Stomach (tissue), 8 donors: ENCODE measurements at regions not wholly inside any gene's neighbourhood (a gene's known extent, or its start where the extent isn't known, plus 50 kb on each side); places are given as distances from the start of the nearest gene placed in this dataset.

Experiments used
- DNase-seq, 2 donors: peaks; one replicate each; pipeline versions ENCODE4 v3.0.0 to v3.0.0-alpha.2; 2013 to 2019
- H3K27ac ChIP-seq, 5 donors: fragments of 200-600 bp in 4 of 5; sonication (generic) in 4 of 5; one replicate each; pipeline ENCODE4 v1.5.1; 2013 to 2019; ENCODE audit warnings: mild to moderate bottlenecking in 1 of 5, moderate library complexity in 1 of 5
- H3K27me3 ChIP-seq, 3 donors: fragments of 200-600 bp; sonication (generic); one replicate each; pipeline ENCODE4 v1.5.1; 2017 to 2019; ENCODE audit warnings: mixed run types in 1 of 3
- H3K36me3 ChIP-seq, 4 donors: fragments of 200-600 bp; sonication (generic); 1 replicate in 3 of 4; 2 replicates in 1 of 4; pipeline ENCODE4 v1.5.1; 2016 to 2019
- H3K4me1 ChIP-seq, 4 donors: fragments of 200-600 bp; sonication (generic); one replicate each; pipeline ENCODE4 v1.5.1; 2016 to 2019
- H3K4me3 ChIP-seq, 4 donors: fragments of 200-600 bp; sonication (generic) in 3 of 4; one replicate each; pipeline ENCODE4 v1.5.1; 2016 to 2019; ENCODE audit warnings: mild to moderate bottlenecking in 1 of 4
- H3K9me3 ChIP-seq, 4 donors: fragments of 200-600 bp; sonication (generic); one replicate each; pipeline ENCODE4 v1.5.1; 2016 to 2019
- CTCF ChIP-seq, 7 experiments: fragments of 450-650 bp in 4 of 7; fragments of 200-600 bp in 3 of 7; sonication (generic) in 3 of 7; IDR thresholded peaks; one replicate each; pipeline ENCODE4 v1.5.1; 2016 to 2019; ENCODE audit warnings: antibody characterized with exemption in 7 of 7, control low read depth in 2 of 7, mild to moderate bottlenecking in 1 of 7
- EP300 ChIP-seq: sonication (generic); formaldehyde crosslinking; IDR thresholded peaks from one replicate; pipeline ENCODE4 v1.6.1; 2017; ENCODE audit warnings: antibody characterized with exemption
- POLR2A ChIP-seq, 4 donors: fragments of 450-650 bp; IDR thresholded peaks; one replicate each; pipeline ENCODE4 v1.6.1; 2016; ENCODE audit warnings: antibody characterized with exemption in 4 of 4, control low read depth in 2 of 4, mild to moderate bottlenecking in 1 of 4, moderate library complexity in 1 of 4
- POLR2AphosphoS5 ChIP-seq, 3 donors: sonication (generic); formaldehyde crosslinking; IDR thresholded peaks; one replicate each; pipeline ENCODE4 v1.6.1; 2016; ENCODE audit warnings: antibody characterized with exemption in 3 of 3
- WGBS, 5 donors: extraction: QIAGEN DNeasy Blood & Tissue Kit in 3 of 5; methylation state at CpG; one replicate each; pipeline versions ENCODE4 v1.1.5 to v1.1.7; 2013 to 2018; 5-methylcytosine and 5-hydroxymethylcytosine counted together
- intact Hi-C: fragments of 100-400 bp; cut with DNase I; formaldehyde crosslinking; loops from one replicate; pipeline ENCODE4 v1.15.1; 2023; ENCODE audit warnings: low total_unique reads
- donor health status: healthy with polysubstance abuse.
- donor health status: Bipolar disorder and iron deficiency.
- donor health status: healthy.

- Histone ChIP-seq H3K4me1 (no peaks in the 10 kb centered on the region), H3K9me3 (no peaks in the 10 kb centered on the region), H3K27ac (no peak overlapping the region), H3K27me3 (no peaks in the 10 kb centered on the region), H3K4me3 (no peak overlapping the region), H3K36me3 (no peaks in the 10 kb centered on the region)
- intact Hi-C loops: no loop called here
- TF ChIP-seq EP300 (no peak), CTCF (IDR thresholded peaks at IDR 0.05) (no peak), POLR2AphosphoS5 (IDR thresholded peaks at IDR 0.05) (no peak), POLR2A (IDR thresholded peaks at IDR 0.05) (no peak)
- 66 to 81% (median 73%) methylated on average over 2 of the region's 2 CpGs for WGBS, 5 donors
- DNase-seq: no peak
Observed at GRCh38 chr9:120338340-120338739, 241.6 kb downstream of the CDK5RAP2 start.

DNA sequence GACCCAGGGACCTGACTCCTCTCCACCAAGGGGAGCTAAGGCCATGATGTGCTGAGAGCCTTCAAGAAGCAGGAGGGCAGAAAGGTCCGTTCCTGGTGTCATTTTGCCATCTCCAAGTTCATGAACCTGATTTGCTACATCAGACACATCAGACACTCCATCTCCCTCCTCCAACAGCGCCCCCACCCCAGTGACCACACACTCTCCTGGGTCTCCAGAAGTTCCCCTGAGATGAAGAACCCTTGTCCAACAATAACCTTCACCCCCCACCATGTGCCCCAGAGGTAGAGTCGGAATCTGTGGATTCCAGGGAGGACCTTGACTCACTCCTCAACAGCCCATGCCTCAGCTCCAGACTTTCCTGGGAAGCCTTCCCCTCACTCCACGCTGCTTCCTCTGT, 242.8 kb downstream of the CDK5RAP2 start:
- 73 to 85% (median 79%) methylated on average over 4 of the region's 4 CpGs for WGBS, 5 donors
- intact Hi-C loops: no loop called here
- H3K27me3 ChIP-seq: no peaks in the 10 kb centered on the region
- no peaks in the 10 kb centered on the region for H3K9me3 ChIP-seq
- TF ChIP-seq POLR2A (IDR thresholded peaks at IDR 0.05): no peak
- no peak for TF ChIP-seq EP300
- no peak for TF ChIP-seq CTCF (IDR thresholded peaks at IDR 0.05)
- no peak for TF ChIP-seq POLR2AphosphoS5 (IDR thresholded peaks at IDR 0.05)
- H3K4me3 ChIP-seq: no peak overlapping the region
- no peaks in the 10 kb centered on the region for H3K36me3 ChIP-seq
- no peaks in the 10 kb centered on the region for H3K4me1 ChIP-seq
- no peak overlapping the region for H3K27ac ChIP-seq
- no peak for DNase-seq

DNA sequence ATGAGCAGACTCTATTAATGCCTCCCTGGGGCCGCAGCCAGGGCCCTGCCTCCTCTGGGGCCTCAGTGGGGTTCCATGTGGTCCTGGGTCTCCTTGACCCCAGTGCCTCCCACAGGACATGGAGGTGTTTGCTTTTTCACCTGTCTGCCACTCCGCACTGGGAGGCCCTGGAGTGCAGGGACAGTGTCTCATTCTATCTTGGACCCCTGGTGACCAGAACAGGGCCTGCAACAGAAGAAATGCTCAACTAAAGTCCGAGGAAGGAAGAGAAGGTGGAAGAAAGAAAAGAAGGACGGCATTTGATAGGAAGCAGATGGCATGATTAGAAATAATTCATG, 243.2 kb downstream of the CDK5RAP2 start:
- no peaks in the 10 kb centered on the region for H3K27me3 ChIP-seq
- no peak for DNase-seq
- 77 to 90% (median 84%) methylated on average over 4 of the region's 4 CpGs for WGBS, 5 donors
- H3K36me3 ChIP-seq: no peaks in the 10 kb centered on the region
- intact Hi-C loops: no loop called here
- H3K4me1 ChIP-seq: no peaks in the 10 kb centered on the region
- no peak overlapping the region for H3K27ac ChIP-seq
- H3K9me3 ChIP-seq: no peaks in the 10 kb centered on the region
- no peak overlapping the region for H3K4me3 ChIP-seq
- TF ChIP-seq POLR2A (IDR thresholded peaks at IDR 0.05) (no peak), CTCF (IDR thresholded peaks at IDR 0.05) (no peak), POLR2AphosphoS5 (IDR thresholded peaks at IDR 0.05) (no peak), EP300 (no peak)

DNA sequence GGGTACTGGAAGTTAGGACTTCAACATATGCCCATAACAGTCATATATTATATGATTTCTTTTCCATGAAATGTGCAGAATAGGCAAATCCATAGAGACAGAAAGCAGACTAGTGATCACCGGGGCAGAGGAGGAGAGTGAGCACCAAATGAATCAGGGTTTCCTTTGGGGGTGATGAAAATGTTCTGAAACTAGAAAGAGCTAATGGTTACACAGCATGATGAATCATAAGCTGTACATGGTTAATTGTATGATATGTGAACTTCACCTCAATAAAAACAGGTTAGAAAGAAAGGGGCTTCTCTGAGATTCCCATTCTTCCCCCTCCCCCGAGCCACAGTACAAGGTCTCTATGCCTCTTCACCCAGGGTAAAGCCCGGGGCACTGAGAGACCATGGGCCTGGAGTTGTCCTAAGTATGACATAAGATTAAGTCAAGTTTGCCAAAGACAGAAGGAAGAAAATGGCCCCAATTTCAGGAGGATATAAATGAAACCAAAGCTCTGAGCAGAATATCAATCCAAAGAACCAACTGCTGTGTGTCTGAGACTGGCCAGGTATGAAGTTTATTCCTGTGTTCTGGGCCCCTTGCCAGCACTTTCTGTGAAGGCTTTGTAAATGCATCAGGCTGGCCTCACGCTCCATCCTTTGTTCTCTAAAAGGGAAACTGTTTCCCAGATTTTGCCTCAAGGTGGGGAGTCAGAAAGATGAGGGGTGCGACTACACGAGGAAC, 243.8 kb downstream of the CDK5RAP2 start:
- H3K4me1 ChIP-seq: no peaks in the 10 kb centered on the region
- H3K36me3 ChIP-seq: no peaks in the 10 kb centered on the region
- intact Hi-C loops: no loop called here
- no peaks in the 10 kb centered on the region for H3K27me3 ChIP-seq
- DNase-seq: peak; percentile 26 to 42
- 48 to 65% (median 57%) methylated on average over 6 of the region's 6 CpGs for WGBS, 5 donors
- no peak overlapping the region for H3K4me3 ChIP-seq
- H3K27ac ChIP-seq: no peak overlapping the region
- TF ChIP-seq CTCF (IDR thresholded peaks at IDR 0.05) (no peak), EP300 (no peak), POLR2A (IDR thresholded peaks at IDR 0.05) (no peak), POLR2AphosphoS5 (IDR thresholded peaks at IDR 0.05) (no peak)
- no peaks in the 10 kb centered on the region for H3K9me3 ChIP-seq
